Sigmoid colon (tissue), 6 donors: ENCODE measurements at regions not wholly inside any gene's neighbourhood (a gene's known extent, or its start where the extent isn't known, plus 50 kb on each side); places are given as distances from the start of the nearest gene placed in this dataset.

ENCODE experiments used
- DNase-seq: peaks from one replicate; pipeline ENCODE4 v3.0.0-alpha.2; 2019
- H3K27ac ChIP-seq, 4 donors: fragments of 200-600 bp; sonication (generic); one replicate each; pipeline ENCODE4 v1.5.1; 2016 to 2019; ENCODE audit warnings: mild to moderate bottlenecking in 1 of 4
- H3K27me3 ChIP-seq, 3 donors: fragments of 200-600 bp; sonication (generic); one replicate each; pipeline ENCODE4 v1.5.1; 2019; ENCODE audit warnings: mild to moderate bottlenecking in 1 of 3
- H3K36me3 ChIP-seq, 4 donors: fragments of 200-600 bp; sonication (generic); one replicate each; pipeline ENCODE4 v1.5.1; 2016 to 2019
- H3K4me1 ChIP-seq, 4 donors: fragments of 200-600 bp; sonication (generic); one replicate each; pipeline ENCODE4 v1.5.1; 2017 to 2019
- H3K4me3 ChIP-seq, 4 donors: fragments of 200-600 bp; sonication (generic); one replicate each; pipeline ENCODE4 v1.5.1; 2017 to 2019; ENCODE audit warnings: mild to moderate bottlenecking in 2 of 4, moderate library complexity in 1 of 4
- H3K9me3 ChIP-seq, 4 donors: fragments of 200-600 bp in 3 of 4; sonication (generic) in 3 of 4; one replicate each; pipeline versions ENCODE4 v1.5.1 to v1.6.1; 2013 to 2019
- CTCF ChIP-seq, 4 experiments: fragments of 450-650 bp in 3 of 4; fragments of 200-600 bp in 1 of 4; IDR thresholded peaks; one replicate each; pipeline ENCODE4 v1.5.1; 2016 to 2019; ENCODE audit warnings: antibody characterized with exemption in 4 of 4, mild to moderate bottlenecking in 3 of 4, moderate library complexity in 2 of 4
- EP300 ChIP-seq, 4 donors: sonication (generic); formaldehyde crosslinking; IDR thresholded peaks; one replicate each; pipeline ENCODE4 v1.6.1; 2017; ENCODE audit warnings: antibody characterized with exemption in 4 of 4
- POLR2A ChIP-seq, 2 donors: fragments of 450-650 bp; IDR thresholded peaks; one replicate each; pipeline ENCODE4 v1.6.1; 2016; ENCODE audit warnings: antibody characterized with exemption in 2 of 2, mild to moderate bottlenecking in 2 of 2, moderate library complexity in 2 of 2
- POLR2AphosphoS5 ChIP-seq, 4 donors: sonication (generic); formaldehyde crosslinking; IDR thresholded peaks; one replicate each; pipeline ENCODE4 v1.6.1; 2017; ENCODE audit warnings: antibody characterized with exemption in 4 of 4
- WGBS, 2 donors: extraction: QIAGEN DNeasy Blood & Tissue Kit; methylation state at CpG; one replicate each; pipeline ENCODE4 v1.1.7; 2013; 5-methylcytosine and 5-hydroxymethylcytosine counted together
- intact Hi-C: fragments of 100-400 bp; cut with DNase I; formaldehyde crosslinking; loops from one replicate; pipeline ENCODE4 v1.15.1; 2023
- donor health status: healthy with polysubstance abuse.
- donor health status: healthy.

- DNase-seq = no peak
- Histone ChIP-seq H3K36me3 (no peaks in the 10 kb centered on the region), H3K9me3 (peaks cover 0 to 3% (median 1%) of the 10 kb centered on the region in 4 donors), H3K4me3 (no peak overlapping the region), H3K27ac (no peak overlapping the region), H3K27me3 (peaks cover 0 to 5% (median 0%) of the 10 kb centered on the region in 3 donors), H3K4me1 (no peaks in the 10 kb centered on the region)
- 68 to 75% methylated on average over 7 of the region's 7 CpGs for WGBS, 2 donors
- intact Hi-C loops = no loop called here
- TF ChIP-seq POLR2A (IDR thresholded peaks at IDR 0.05) = no peak
- no peak for TF ChIP-seq POLR2AphosphoS5 (IDR thresholded peaks at IDR 0.05)
- no peak for TF ChIP-seq EP300 (IDR thresholded peaks at IDR 0.05)
These were observed 101.1 kb upstream of the LRFN2 start for GRCh38 chr6:40688214-40688761.

- Histone ChIP-seq H3K27ac (no peak overlapping the region), H3K4me1 (no peaks in the 10 kb centered on the region), H3K27me3 (peaks cover 0 to 5% (median 0%) of the 10 kb centered on the region in 3 donors), H3K4me3 (no peak overlapping the region), H3K36me3 (no peaks in the 10 kb centered on the region), H3K9me3 (peaks cover 0 to 3% (median 1%) of the 10 kb centered on the region in 4 donors)
- WGBS, 2 donors = 15 to 18% methylated on average over 6 of the region's 6 CpGs
- intact Hi-C loops = no loop called here
- TF ChIP-seq EP300 (IDR thresholded peaks at IDR 0.05) = no peak
- TF ChIP-seq POLR2AphosphoS5 (IDR thresholded peaks at IDR 0.05) = no peak
- TF ChIP-seq POLR2A (IDR thresholded peaks at IDR 0.05) = no peak
- TF ChIP-seq CTCF (IDR thresholded peaks at IDR 0.05) = no peak
- no peak for DNase-seq
These were observed 98.7 kb upstream of the LRFN2 start for GRCh38 chr6:40685862-40686261.

GRCh38 chr6:40681622-40682021 lies 94.5 kb upstream of the LRFN2 start:
- Histone ChIP-seq H3K27ac (no peak overlapping the region), H3K27me3 (peaks cover 0 to 5% (median 0%) of the 10 kb centered on the region in 3 donors), H3K36me3 (no peaks in the 10 kb centered on the region), H3K9me3 (peaks cover 0 to 10% (median 6%) of the 10 kb centered on the region in 4 donors), H3K4me1 (no peaks in the 10 kb centered on the region), H3K4me3 (no peak overlapping the region)
- DNase-seq = no peak
- TF ChIP-seq POLR2AphosphoS5 (IDR thresholded peaks at IDR 0.05) (no peak), CTCF (IDR thresholded peaks at IDR 0.05) (no peak), EP300 (IDR thresholded peaks at IDR 0.05) (no peak), POLR2A (IDR thresholded peaks at IDR 0.05) (no peak)
- intact Hi-C loops = no loop called here
- WGBS, 2 donors = 83 to 90% methylated on average over 3 of the region's 3 CpGs

- DNase-seq = no peak
- TF ChIP-seq POLR2AphosphoS5 (IDR thresholded peaks at IDR 0.05) (no peak), POLR2A (IDR thresholded peaks at IDR 0.05) (no peak)
These were observed 91.8 kb upstream of the LRFN2 start for GRCh38 chr6:40678941-40679340.

GRCh38 chr6:40674170-40674569 lies 87.0 kb upstream of the LRFN2 start:
- 86 to 91% methylated on average over 8 of the region's 8 CpGs for WGBS, 2 donors
- H3K36me3 ChIP-seq = no peaks in the 10 kb centered on the region
- H3K4me1 ChIP-seq = no peaks in the 10 kb centered on the region
- H3K27ac ChIP-seq = no peak overlapping the region
- peaks cover 0 to 7% (median 5%) of the 10 kb centered on the region in 4 donors for H3K9me3 ChIP-seq
- no peak for DNase-seq
- no peak for TF ChIP-seq EP300 (IDR thresholded peaks at IDR 0.05)
- no peak for TF ChIP-seq POLR2A (IDR thresholded peaks at IDR 0.05)
- no peak for TF ChIP-seq CTCF (IDR thresholded peaks at IDR 0.05)
- no peak for TF ChIP-seq POLR2AphosphoS5 (IDR thresholded peaks at IDR 0.05)
- H3K4me3 ChIP-seq = no peak overlapping the region
- H3K27me3 ChIP-seq = peaks cover 0 to 3% (median 0%) of the 10 kb centered on the region in 3 donors
- intact Hi-C loops = no loop called here

More at GRCh38 chr6:40678941-40679340, 91.8 kb upstream of the LRFN2 start:
- H3K4me3 ChIP-seq = no peak overlapping the region
- H3K9me3 ChIP-seq = peaks cover 0 to 7% (median 5%) of the 10 kb centered on the region in 4 donors
- intact Hi-C loops = no loop called here
- no peaks in the 10 kb centered on the region for H3K36me3 ChIP-seq
- no peak overlapping the region for H3K27ac ChIP-seq
- no peaks in the 10 kb centered on the region for H3K4me1 ChIP-seq
- H3K27me3 ChIP-seq = no peaks in the 10 kb centered on the region
- 88 to 92% methylated on average over 6 of the region's 6 CpGs for WGBS, 2 donors

- Histone ChIP-seq H3K27me3 (peaks cover 0 to 3% (median 0%) of the 10 kb centered on the region in 3 donors), H3K36me3 (no peaks in the 10 kb centered on the region), H3K4me3 (no peak overlapping the region), H3K27ac (no peak overlapping the region), H3K4me1 (no peaks in the 10 kb centered on the region), H3K9me3 (no peaks in the 10 kb centered on the region)
- TF ChIP-seq POLR2A (IDR thresholded peaks at IDR 0.05) = no peak
- no peak for TF ChIP-seq POLR2AphosphoS5 (IDR thresholded peaks at IDR 0.05)
- TF ChIP-seq CTCF (IDR thresholded peaks at IDR 0.05) = no peak
- TF ChIP-seq EP300 (IDR thresholded peaks at IDR 0.05) = no peak
- WGBS, 2 donors = 75 to 76% methylated on average over 5 of the region's 5 CpGs
- no peak for DNase-seq
- intact Hi-C loops = no loop called here
These were observed 84.9 kb upstream of the LRFN2 start for GRCh38 chr6:40672087-40672486.
